ENCODE measurements at regions not wholly inside any gene's neighbourhood (a gene's known extent, or its start where the extent isn't known, plus 50 kb on each side); places are given as distances from the start of the nearest gene placed in this dataset.

- intact Hi-C loops (cut with DNase I) = no loop called here
- no peak for ATAC-seq
- TF ChIP-seq CTCF (IDR thresholded peaks at IDR 0.05) = no peak
- peaks cover 12% of the 10 kb centered on the region for H3K4me1 ChIP-seq
- no peak overlapping the region for H3K4me3 ChIP-seq
- no peak for DNase-seq
- no peaks in the 10 kb centered on the region for H3K9me3 ChIP-seq
- H3K27me3 ChIP-seq = no peaks in the 10 kb centered on the region
- H3K36me3 ChIP-seq = no peaks in the 10 kb centered on the region
- H3K27ac ChIP-seq = no peak overlapping the region
Observed at GRCh38 chr9:91042541-91042940, 240.9 kb downstream of the SYK start.

- peak; percentile 5 for ATAC-seq
Observed at GRCh38 chr9:91043056-91043810, 241.6 kb downstream of the SYK start.

GRCh38 chr9:91043811-91044175 is 242.2 kb downstream of the SYK start:
- Histone ChIP-seq H3K27ac (no peak overlapping the region), H3K36me3 (no peaks in the 10 kb centered on the region), H3K9me3 (no peaks in the 10 kb centered on the region), H3K27me3 (no peaks in the 10 kb centered on the region), H3K4me3 (no peak overlapping the region), H3K4me1 (no peaks in the 10 kb centered on the region)
- ATAC-seq (peak; percentile 63), DNase-seq (no peak)
- intact Hi-C loops (cut with DNase I) = no loop called here
- no peak for TF ChIP-seq CTCF (IDR thresholded peaks at IDR 0.05)

More at GRCh38 chr9:91043056-91043810, 241.6 kb downstream of the SYK start:
- H3K36me3 ChIP-seq = no peaks in the 10 kb centered on the region
- no peak for DNase-seq
- no peaks in the 10 kb centered on the region for H3K27me3 ChIP-seq
- no peak overlapping the region for H3K4me3 ChIP-seq
- intact Hi-C loops (cut with DNase I) = no loop called here
- no peaks in the 10 kb centered on the region for H3K9me3 ChIP-seq
- H3K27ac ChIP-seq = no peak overlapping the region
- H3K4me1 ChIP-seq = peaks cover 5% of the 10 kb centered on the region
- TF ChIP-seq CTCF (IDR thresholded peaks at IDR 0.05) = no peak

- Histone ChIP-seq H3K4me3 (no peak overlapping the region), H3K4me1 (no peaks in the 10 kb centered on the region), H3K36me3 (no peaks in the 10 kb centered on the region), H3K9me3 (no peaks in the 10 kb centered on the region), H3K27ac (no peak overlapping the region), H3K27me3 (no peaks in the 10 kb centered on the region)
- TF ChIP-seq CTCF (IDR thresholded peaks at IDR 0.05) = no peak
- DNase-seq (no peak), ATAC-seq (no peak)
- intact Hi-C loops (cut with DNase I) = no loop called here
Observed at GRCh38 chr9:91044354-91044753, 242.7 kb downstream of the SYK start.

GRCh38 chr9:91045041-91045440 is 243.4 kb downstream of the SYK start:
- DNase-seq = no peak
- H3K27ac ChIP-seq = no peak overlapping the region

More at GRCh38 chr9:91045041-91045440, 243.4 kb downstream of the SYK start:
- ATAC-seq = peak; percentile 90
- no peak for TF ChIP-seq CTCF (IDR thresholded peaks at IDR 0.05)
- Histone ChIP-seq H3K4me1 (no peaks in the 10 kb centered on the region), H3K4me3 (no peak overlapping the region), H3K9me3 (no peaks in the 10 kb centered on the region), H3K36me3 (no peaks in the 10 kb centered on the region), H3K27me3 (no peaks in the 10 kb centered on the region)
- intact Hi-C loops (cut with DNase I) = no loop called here
